Endothelial cell (in vitro differentiated cells): ENCODE measurements at regions not wholly inside any gene's neighbourhood (a gene's known extent, or its start where the extent isn't known, plus 50 kb on each side); places are given as distances from the start of the nearest gene placed in this dataset.

Experiments used
- DNase-seq: peaks from one replicate; pipeline ENCODE4 v3.0.0; 2021; ENCODE audit warnings: low spot score
- H3K27ac Mint-ChIP-seq: one replicate; pipeline ENCODE4 v1.8.0; 2021; ENCODE audit warnings: mixed read lengths, inconsistent platforms; ENCODE audit not compliant: unreplicated experiment
- H3K27me3 Mint-ChIP-seq: one replicate; pipeline ENCODE4 v1.8.0; 2021; ENCODE audit warnings: mild to moderate bottlenecking, moderate library complexity, mixed read lengths, inconsistent platforms; ENCODE audit not compliant: unreplicated experiment
- H3K36me3 Mint-ChIP-seq: one replicate; pipeline ENCODE4 v1.8.0; 2021; ENCODE audit warnings: mild to moderate bottlenecking, low read depth, mixed read lengths, inconsistent platforms; ENCODE audit not compliant: unreplicated experiment
- H3K4me1 Mint-ChIP-seq: one replicate; pipeline ENCODE4 v1.8.0; 2021; ENCODE audit warnings: mild to moderate bottlenecking, mixed read lengths, inconsistent platforms; ENCODE audit not compliant: unreplicated experiment
- H3K4me3 Mint-ChIP-seq: one replicate; pipeline ENCODE4 v1.8.0; 2021; ENCODE audit warnings: mild to moderate bottlenecking, mixed read lengths, inconsistent platforms; ENCODE audit not compliant: unreplicated experiment
- H3K9me3 Mint-ChIP-seq: one replicate; pipeline ENCODE4 v1.8.0; 2021; ENCODE audit warnings: mixed read lengths, inconsistent platforms; ENCODE audit not compliant: unreplicated experiment
- CTCF ChIP-seq: fragments of 200-600 bp; sonication (generic); IDR thresholded peaks from one replicate; pipeline ENCODE4 v1.5.0; 2021; ENCODE audit warnings: antibody characterized with exemption; ENCODE audit not compliant: unreplicated experiment

DNA sequence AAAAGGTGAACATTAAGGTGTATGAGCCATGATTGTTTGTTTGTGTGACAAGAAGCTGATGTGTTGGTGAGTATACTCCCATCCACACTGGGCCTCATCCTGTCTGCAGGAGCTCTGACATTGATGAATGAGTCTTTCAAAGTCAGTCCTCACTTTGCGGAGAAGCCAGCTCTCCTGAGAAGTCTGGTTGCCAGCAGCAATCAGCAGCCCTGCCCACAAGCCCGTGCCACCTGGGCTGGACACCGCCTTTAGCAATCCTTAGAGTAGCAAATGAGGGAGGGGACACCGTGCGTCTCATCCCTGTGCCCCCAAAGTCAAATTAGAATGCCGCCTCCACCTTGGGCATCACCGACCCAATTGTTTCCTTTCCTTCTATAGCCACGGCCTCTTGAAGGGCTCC, 174.8 kb upstream of the NECTIN1 start:
- H3K4me3 Mint-ChIP-seq = no peak overlapping the region
- no peaks in the 10 kb centered on the region for H3K36me3 Mint-ChIP-seq
- TF ChIP-seq CTCF = no peak
- no peak overlapping the region for H3K27ac Mint-ChIP-seq
- H3K9me3 Mint-ChIP-seq = no peaks in the 10 kb centered on the region
- no peaks in the 10 kb centered on the region for H3K4me1 Mint-ChIP-seq
- peaks cover 2% of the 10 kb centered on the region for H3K27me3 Mint-ChIP-seq
- DNase-seq = no peak

DNA sequence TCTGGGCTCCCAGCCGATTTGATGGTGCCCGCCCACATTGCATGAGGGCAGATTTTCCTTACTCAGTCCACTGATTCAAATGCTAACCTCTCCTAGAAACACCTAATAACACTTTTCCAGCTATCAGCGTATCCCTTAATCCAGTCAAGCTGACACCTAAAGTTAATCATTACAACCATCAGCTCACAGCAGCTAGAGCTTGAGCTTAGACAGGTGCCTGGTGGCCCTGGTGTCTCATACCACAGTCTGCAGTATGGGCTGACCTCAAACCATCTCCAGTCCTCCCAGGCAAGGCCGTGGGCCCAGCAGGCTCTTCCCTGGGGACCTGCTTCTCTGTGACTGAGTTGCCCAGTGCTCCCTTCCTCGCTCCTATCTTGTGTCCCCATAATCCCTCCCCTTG, 174.4 kb upstream of the NECTIN1 start:
- peaks cover 2% of the 10 kb centered on the region for H3K27me3 Mint-ChIP-seq
- H3K9me3 Mint-ChIP-seq = no peaks in the 10 kb centered on the region
- no peaks in the 10 kb centered on the region for H3K4me1 Mint-ChIP-seq
- DNase-seq = no peak
- no peak overlapping the region for H3K4me3 Mint-ChIP-seq
- H3K27ac Mint-ChIP-seq = no peak overlapping the region
- H3K36me3 Mint-ChIP-seq = no peaks in the 10 kb centered on the region
- no peak for TF ChIP-seq CTCF

DNA sequence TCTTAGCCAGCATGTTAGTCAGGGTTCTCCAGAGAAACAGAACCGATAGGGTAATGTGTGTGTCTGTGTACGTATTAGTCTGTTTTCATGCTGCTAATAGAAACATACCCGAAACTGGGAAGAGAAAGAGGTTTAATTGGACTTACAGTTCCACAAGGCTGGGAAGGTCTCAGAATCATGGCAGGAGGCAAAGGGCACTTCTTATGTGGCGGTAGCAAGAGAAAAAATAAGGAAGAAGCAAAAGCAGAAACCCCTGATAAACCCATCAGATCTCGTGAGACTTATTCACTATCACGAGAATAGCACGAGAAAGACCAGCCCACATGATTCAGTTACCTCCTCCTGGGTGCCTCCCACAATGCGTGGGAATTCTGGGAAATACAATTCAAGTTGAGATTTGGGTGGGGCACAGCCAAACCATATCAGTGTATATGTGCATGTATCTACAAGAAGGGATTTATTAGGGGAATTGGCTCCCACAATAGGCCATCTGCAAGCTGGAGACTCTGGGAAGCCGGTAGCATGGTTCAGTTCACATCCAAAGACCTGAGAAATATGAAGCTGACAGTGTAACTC, 173.7 kb upstream of the NECTIN1 start:
- Mint-ChIP-seq H3K4me1 (no peaks in the 10 kb centered on the region), H3K27me3 (peaks cover 2% of the 10 kb centered on the region), H3K27ac (no peak overlapping the region), H3K9me3 (no peaks in the 10 kb centered on the region), H3K4me3 (no peak overlapping the region), H3K36me3 (no peaks in the 10 kb centered on the region)
- DNase-seq = no peak
- TF ChIP-seq CTCF = no peak

- H3K36me3 Mint-ChIP-seq = no peaks in the 10 kb centered on the region
- H3K27me3 Mint-ChIP-seq = peaks cover 2% of the 10 kb centered on the region
- DNase-seq = no peak
- H3K27ac Mint-ChIP-seq = no peak overlapping the region
- no peak overlapping the region for H3K4me3 Mint-ChIP-seq
- no peak for TF ChIP-seq CTCF
- H3K9me3 Mint-ChIP-seq = no peaks in the 10 kb centered on the region
- peaks cover 2% of the 10 kb centered on the region for H3K4me1 Mint-ChIP-seq
These were observed 172.9 kb upstream of the NECTIN1 start for GRCh38 chr11:119901657-119902577.

DNA sequence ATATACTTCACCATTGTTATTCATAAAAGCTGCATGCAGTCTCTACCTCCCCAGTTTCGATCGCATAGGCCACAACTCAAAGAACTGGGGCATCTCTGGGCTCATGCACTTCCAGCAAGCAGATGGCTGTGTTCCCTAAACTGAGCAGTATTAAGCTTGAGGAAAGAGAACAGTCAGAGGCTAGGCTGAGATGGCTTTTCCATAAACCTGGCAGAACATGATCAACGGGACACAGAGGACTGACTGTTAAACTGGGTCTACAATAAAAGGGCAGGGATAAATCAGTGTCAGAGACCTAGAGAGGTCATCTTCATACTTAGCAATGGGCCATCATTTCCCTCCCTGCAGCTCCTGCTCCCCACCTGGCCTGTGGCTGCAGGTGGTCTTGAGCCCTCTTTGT, 171.0 kb upstream of the NECTIN1 start:
- Mint-ChIP-seq H3K4me3 (no peak overlapping the region), H3K36me3 (no peaks in the 10 kb centered on the region), H3K27me3 (peaks cover 2% of the 10 kb centered on the region), H3K4me1 (peaks cover 2% of the 10 kb centered on the region), H3K9me3 (no peaks in the 10 kb centered on the region), H3K27ac (no peak overlapping the region)
- TF ChIP-seq CTCF = no peak
- DNase-seq = no peak
